H9 (cell line): ENCODE measurements at regions not wholly inside any gene's neighbourhood (a gene's known extent, or its start where the extent isn't known, plus 50 kb on each side); places are given as distances from the start of the nearest gene placed in this dataset.

Experiments used
- DNase-seq: peaks from one replicate; pipeline ENCODE4 v3.0.0-alpha.2; 2017
- H2AFZ ChIP-seq: one replicate; pipeline ENCODE4 v1.6.1; 2013; ENCODE audit warnings: mild to moderate bottlenecking, low read length, control low read depth, moderate library complexity
- H2AK5ac ChIP-seq: 2 replicates; pipeline ENCODE4 v1.6.1; 2013; ENCODE audit warnings: low read length, control low read depth, mixed read lengths; ENCODE audit not compliant: insufficient read length
- H2BK120ac ChIP-seq: one replicate; pipeline ENCODE4 v1.6.1; 2013; ENCODE audit warnings: low read depth, mild to moderate bottlenecking, low read length, control low read depth, inconsistent platforms; ENCODE audit not compliant: poor library complexity, severe bottlenecking
- H2BK12ac ChIP-seq: 2 replicates; pipeline ENCODE4 v1.6.1; 2013; ENCODE audit warnings: low read length, control low read depth, mixed read lengths, low read depth; ENCODE audit not compliant: insufficient read length
- H2BK15ac ChIP-seq: 2 replicates; pipeline ENCODE4 v1.6.1; 2013; ENCODE audit warnings: low read depth, low read length, control low read depth
- H2BK20ac ChIP-seq: one replicate; pipeline ENCODE4 v1.6.1; 2013; ENCODE audit warnings: low read depth, mild to moderate bottlenecking, low read length, control low read depth, inconsistent platforms; ENCODE audit not compliant: poor library complexity, severe bottlenecking
- H2BK5ac ChIP-seq: 2 replicates; pipeline ENCODE4 v1.6.1; 2013; ENCODE audit warnings: low read length, control low read depth, mixed read lengths; ENCODE audit not compliant: insufficient read length
- H3K14ac ChIP-seq: 2 replicates; pipeline ENCODE4 v1.6.1; 2013; ENCODE audit warnings: low read length, control low read depth; ENCODE audit not compliant: insufficient read depth
- H3K18ac ChIP-seq: 2 replicates; pipeline ENCODE4 v1.6.1; 2013; ENCODE audit warnings: low read depth, mild to moderate bottlenecking, mixed read lengths, low read length, control low read depth; ENCODE audit not compliant: insufficient read length
- H3K23ac ChIP-seq: 2 replicates; pipeline ENCODE4 v1.6.1; 2013; ENCODE audit warnings: low read length, control low read depth, mixed read lengths, low read depth; ENCODE audit not compliant: insufficient read length
- H3K23me2 ChIP-seq: 2 replicates; pipeline ENCODE4 v1.6.1; 2013; ENCODE audit warnings: low read depth, mild to moderate bottlenecking, mixed read lengths, low read length, control low read depth; ENCODE audit not compliant: insufficient read length, poor library complexity, severe bottlenecking
- H3K27ac ChIP-seq: 2 replicates; pipeline ENCODE4 v1.5.1; 2013; ENCODE audit warnings: low read length, control low read depth, mixed read lengths, low read depth; ENCODE audit not compliant: insufficient read length
- H3K27me3 ChIP-seq: 2 replicates; pipeline ENCODE4 v1.6.1; 2013; ENCODE audit warnings: low read length, control low read depth, inconsistent platforms; ENCODE audit not compliant: insufficient read depth
- H3K4ac ChIP-seq: 2 replicates; pipeline ENCODE4 v1.6.1; 2013; ENCODE audit warnings: low read depth, mild to moderate bottlenecking, control low read depth, inconsistent platforms, low read length, moderate library complexity
- H3K4me1 ChIP-seq: 2 replicates; pipeline ENCODE4 v1.6.1; 2013; ENCODE audit warnings: low read length, control low read depth, inconsistent platforms; ENCODE audit not compliant: insufficient read depth
- H3K4me2 ChIP-seq: 2 replicates; pipeline ENCODE4 v1.6.1; 2013; ENCODE audit warnings: low read length, control low read depth, mixed read lengths; ENCODE audit not compliant: insufficient read length, insufficient read depth
- H3K56ac ChIP-seq: 2 replicates; pipeline ENCODE4 v1.6.1; 2013; ENCODE audit warnings: low read depth, mild to moderate bottlenecking, mixed read lengths, low read length, control low read depth; ENCODE audit not compliant: insufficient read length
- H3K79me1 ChIP-seq: 2 replicates; pipeline ENCODE4 v1.6.1; 2013; ENCODE audit warnings: low read depth, mild to moderate bottlenecking, moderate library complexity, low read length, control low read depth, inconsistent platforms; ENCODE audit not compliant: insufficient read depth, poor library complexity, severe bottlenecking
- H3K79me2 ChIP-seq: 2 replicates; pipeline ENCODE4 v1.6.1; 2013; ENCODE audit warnings: low read length, control low read depth, inconsistent platforms; ENCODE audit not compliant: insufficient read depth
- H3K9ac ChIP-seq: 2 replicates; pipeline ENCODE4 v1.6.1; 2013; ENCODE audit warnings: low read length, control low read depth, mixed read lengths; ENCODE audit not compliant: insufficient read length; ENCODE audit errors: extremely low read depth
- H3K9me3 ChIP-seq: one replicate; pipeline ENCODE4 v1.6.1; 2013; ENCODE audit warnings: low read depth, low read length, inconsistent platforms; ENCODE audit not compliant: control insufficient read depth
- H3T11ph ChIP-seq: one replicate; pipeline ENCODE4 v1.6.1; 2013; ENCODE audit warnings: mild to moderate bottlenecking, low read length, control low read depth, inconsistent platforms
- H4K20me1 ChIP-seq: one replicate; pipeline ENCODE4 v1.6.1; 2013; ENCODE audit not compliant: control insufficient read depth, insufficient read length, insufficient read depth
- H4K5ac ChIP-seq: 2 replicates; pipeline ENCODE4 v1.6.1; 2013; ENCODE audit warnings: low read depth, mild to moderate bottlenecking, mixed read lengths, low read length, control low read depth; ENCODE audit not compliant: insufficient read length
- H4K8ac ChIP-seq: replicated peaks from 2 replicates; pipeline ENCODE4 v1.6.1; 2013; ENCODE audit warnings: low read length, control low read depth, mixed read lengths, low read depth; ENCODE audit not compliant: insufficient read length
- H4K91ac ChIP-seq: 2 replicates; pipeline ENCODE4 v1.6.1; 2013; ENCODE audit warnings: low read depth, mild to moderate bottlenecking, moderate library complexity, mixed read lengths, low read length, control low read depth; ENCODE audit not compliant: insufficient read length
- H3K27ac Mint-ChIP-seq, 3 experiments: 2 replicates in 2 of 3; 3 replicates in 1 of 3; pipeline ENCODE4 v1.8.0; 2020 to 2021; ENCODE audit warnings: mixed read lengths in 3 of 3, mild to moderate bottlenecking in 1 of 3, moderate library complexity in 1 of 3
- H3K27me3 Mint-ChIP-seq: 2 replicates; pipeline ENCODE4 v1.8.0; 2021; ENCODE audit warnings: low read depth, mild to moderate bottlenecking, moderate library complexity, mixed read lengths
- H3K36me3 Mint-ChIP-seq, 3 experiments: 2 replicates in 2 of 3; 3 replicates in 1 of 3; pipeline ENCODE4 v1.8.0; 2020 to 2021; ENCODE audit warnings: low read depth in 3 of 3, mixed read lengths in 3 of 3; ENCODE audit not compliant: insufficient read depth in 1 of 3
- H3K4me1 Mint-ChIP-seq, 2 experiments: 2 replicates each; pipeline ENCODE4 v1.8.0; 2020; ENCODE audit warnings: mixed read lengths in 2 of 2
- H3K4me3 Mint-ChIP-seq, 2 experiments: 2 replicates in 1 of 2; 3 replicates in 1 of 2; pipeline ENCODE4 v1.8.0; 2020 to 2021; ENCODE audit warnings: mild to moderate bottlenecking in 2 of 2, mixed read lengths in 2 of 2, moderate library complexity in 1 of 2
- H3K9me3 Mint-ChIP-seq, 2 experiments: 2 replicates in 1 of 2; 3 replicates in 1 of 2; pipeline ENCODE4 v1.8.0; 2020; ENCODE audit warnings: mild to moderate bottlenecking in 2 of 2, mixed read lengths in 2 of 2, moderate library complexity in 1 of 2
- WGBS: extraction: QIAGEN DNeasy Blood & Tissue Kit; methylation state at CpG from one replicate; pipeline ENCODE4 v1.1.7; 2013; ENCODE audit warnings: missing lambda C conversion rate, low lambda C conversion rate, mixed read lengths; ENCODE audit not compliant: insufficient read length; ENCODE audit errors: extremely low coverage; 5-methylcytosine and 5-hydroxymethylcytosine counted together
- TF ChIP-seq, protein P1 (sequence below): fragments of 200-600 bp; sonication (generic); conservative IDR thresholded peaks from 3 replicates; pipeline ENCODE4 v1.8.0; 2021; ENCODE audit warnings: antibody characterized with exemption, mild to moderate bottlenecking

DNA sequence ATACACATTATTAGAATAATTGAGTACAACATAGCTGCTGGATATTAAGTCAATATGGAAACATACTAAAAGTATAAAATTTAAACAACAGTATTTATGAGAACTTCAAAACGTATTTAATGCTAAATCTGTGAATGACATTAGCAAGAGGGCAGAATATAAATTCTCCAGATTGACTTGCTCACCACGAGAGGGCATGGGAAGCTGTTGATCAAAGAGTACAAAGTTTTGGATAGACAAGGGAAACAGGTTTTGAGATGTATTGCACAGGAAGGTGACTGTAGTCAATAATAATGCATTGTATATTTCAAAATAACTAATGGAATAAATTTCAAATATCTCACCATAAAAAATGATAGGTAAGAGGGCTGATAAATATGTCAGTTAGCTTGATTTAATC is 768.2 kb downstream of the CENPC start:
- H3K27me3 Mint-ChIP-seq: no peaks in the 10 kb centered on the region

More for the DNA sequence above, 768.2 kb downstream of the CENPC start:
- Histone ChIP-seq H3K27ac (no peak overlapping the region), H2BK120ac (no peak overlapping the region), H3K14ac (no peak overlapping the region), H4K91ac (no peak overlapping the region), H3K9me3 (no peaks in the 10 kb centered on the region), H4K5ac (no peak overlapping the region), H2AFZ (no peak overlapping the region), H4K20me1 (no peaks in the 10 kb centered on the region), H3K56ac (no peak overlapping the region), H3K23me2 (no peaks in the 10 kb centered on the region), H3K4me2 (no peak overlapping the region), H2BK20ac (no peak overlapping the region), H3K9ac (no peak overlapping the region), H2AK5ac (no peak overlapping the region), H3K23ac (no peak overlapping the region), H2BK5ac (no peak overlapping the region), H3K4me1 (no peaks in the 10 kb centered on the region), H2BK15ac (no peak overlapping the region), H3K27me3 (no peaks in the 10 kb centered on the region), H3K4ac (no peak overlapping the region), H3T11ph (no peak overlapping the region), H3K18ac (no peak overlapping the region), H2BK12ac (no peak overlapping the region), H3K79me1 (no peaks in the 10 kb centered on the region), H3K79me2 (no peaks in the 10 kb centered on the region), H4K8ac (no peak overlapping the region)
- TF ChIP-seq, protein P1, sequence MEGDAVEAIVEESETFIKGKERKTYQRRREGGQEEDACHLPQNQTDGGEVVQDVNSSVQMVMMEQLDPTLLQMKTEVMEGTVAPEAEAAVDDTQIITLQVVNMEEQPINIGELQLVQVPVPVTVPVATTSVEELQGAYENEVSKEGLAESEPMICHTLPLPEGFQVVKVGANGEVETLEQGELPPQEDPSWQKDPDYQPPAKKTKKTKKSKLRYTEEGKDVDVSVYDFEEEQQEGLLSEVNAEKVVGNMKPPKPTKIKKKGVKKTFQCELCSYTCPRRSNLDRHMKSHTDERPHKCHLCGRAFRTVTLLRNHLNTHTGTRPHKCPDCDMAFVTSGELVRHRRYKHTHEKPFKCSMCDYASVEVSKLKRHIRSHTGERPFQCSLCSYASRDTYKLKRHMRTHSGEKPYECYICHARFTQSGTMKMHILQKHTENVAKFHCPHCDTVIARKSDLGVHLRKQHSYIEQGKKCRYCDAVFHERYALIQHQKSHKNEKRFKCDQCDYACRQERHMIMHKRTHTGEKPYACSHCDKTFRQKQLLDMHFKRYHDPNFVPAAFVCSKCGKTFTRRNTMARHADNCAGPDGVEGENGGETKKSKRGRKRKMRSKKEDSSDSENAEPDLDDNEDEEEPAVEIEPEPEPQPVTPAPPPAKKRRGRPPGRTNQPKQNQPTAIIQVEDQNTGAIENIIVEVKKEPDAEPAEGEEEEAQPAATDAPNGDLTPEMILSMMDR: no peak
- no peak overlapping the region for H3K4me3 Mint-ChIP-seq
- DNase-seq: no peak
- peaks cover 0 to 3% of the 10 kb centered on the region in 2 experiments; a peak in 3 of 5 replicates for H3K9me3 Mint-ChIP-seq
- no CpG with 5 or more reads among the region's 2 CpGs for WGBS
- H3K36me3 Mint-ChIP-seq: no peaks in the 10 kb centered on the region; a peak in 1 of 7 replicates
- H3K4me1 Mint-ChIP-seq: no peaks in the 10 kb centered on the region
- no peak overlapping the region for H3K27ac Mint-ChIP-seq
